Neural cell (in vitro differentiated cells): ENCODE measurements at regions not wholly inside any gene's neighbourhood (a gene's known extent, or its start where the extent isn't known, plus 50 kb on each side); places are given as distances from the start of the nearest gene placed in this dataset.

Source experiments
- H2AFZ ChIP-seq: fragments of 200-600, 300-800 bp; sonication (generic), shearing (Covaris generic); 2 replicates; pipeline ENCODE4 v1.6.0; 2014; ENCODE audit warnings: low read depth, mild to moderate bottlenecking, antibody characterized with exemption, low read length, moderate library complexity
- H3F3A ChIP-seq: fragments of 200-600 bp; shearing (Covaris generic); 2 replicates; pipeline ENCODE4 v1.6.1; 2016; ENCODE audit warnings: mild to moderate bottlenecking, moderate library complexity, mixed read lengths, antibody characterized with exemption, low read length; ENCODE audit not compliant: insufficient read depth, poor library complexity, severe bottlenecking
- H3K27ac ChIP-seq: fragments of 200-600, 300-800 bp; sonication (generic), shearing (Covaris generic); 2 replicates; pipeline ENCODE4 v1.5.1; 2014; ENCODE audit warnings: mild to moderate bottlenecking, low read length, moderate library complexity
- H3K27me3 ChIP-seq: fragments of 300-800, 200-600 bp; sonication (generic), shearing (Covaris generic); 2 replicates; pipeline ENCODE4 v1.6.0; 2014; ENCODE audit warnings: mild to moderate bottlenecking, low read depth, low read length, moderate library complexity; ENCODE audit not compliant: insufficient read depth
- H3K36me3 ChIP-seq: fragments of 300-800, 200-600 bp; sonication (generic), shearing (Covaris generic); 2 replicates; pipeline ENCODE4 v1.5.1; 2014; ENCODE audit warnings: mild to moderate bottlenecking, antibody characterized with exemption, low read length, moderate library complexity; ENCODE audit not compliant: insufficient read depth
- H3K4me2 ChIP-seq: fragments of 300-800, 200-600 bp; sonication (generic), shearing (Covaris generic); 2 replicates; pipeline ENCODE4 v1.6.0; 2014; ENCODE audit warnings: mild to moderate bottlenecking, low read length
- H3K4me3 ChIP-seq: fragments of 300-800, 200-600 bp; sonication (generic), shearing (Covaris generic); 2 replicates; pipeline ENCODE4 v1.5.1; 2014; ENCODE audit warnings: mild to moderate bottlenecking, low read length, moderate library complexity
- H3K79me2 ChIP-seq: fragments of 200-600 bp; shearing (Covaris generic); replicated peaks from 2 replicates; pipeline ENCODE4 v1.6.0; 2014; ENCODE audit warnings: mild to moderate bottlenecking, low read length, moderate library complexity; ENCODE audit not compliant: insufficient read depth
- H3K9ac ChIP-seq: fragments of 300-800, 200-600 bp; sonication (generic), shearing (Covaris generic); 2 replicates; pipeline ENCODE4 v1.6.1; 2016; ENCODE audit warnings: mild to moderate bottlenecking, low read length, mixed read lengths
- H3K9me2 ChIP-seq: fragments of 200-600 bp; shearing (Covaris generic); 2 replicates; pipeline ENCODE4 v1.6.1; 2016; ENCODE audit warnings: mild to moderate bottlenecking, low read length, mixed read lengths; ENCODE audit not compliant: insufficient read depth
- H3K9me3 ChIP-seq: fragments of 200-600, 300-800 bp; sonication (generic), shearing (Covaris generic); 2 replicates; pipeline ENCODE4 v1.6.1; 2016; ENCODE audit warnings: mild to moderate bottlenecking, mixed run types, low read length, moderate library complexity, mixed read lengths
- H4K20me1 ChIP-seq: fragments of 200-600 bp; shearing (Covaris generic); 2 replicates; pipeline ENCODE4 v1.6.1; 2016; ENCODE audit warnings: mild to moderate bottlenecking, mixed run types; ENCODE audit not compliant: insufficient read depth
- CTCF ChIP-seq: fragments of 450-650 bp; IDR thresholded peaks from 2 replicates; pipeline ENCODE4 v1.5.1; 2014; ENCODE audit warnings: antibody characterized with exemption, mild to moderate bottlenecking, moderate library complexity; ENCODE audit not compliant: poor library complexity, severe bottlenecking
- EP300 ChIP-seq: fragments of 450-650 bp; conservative IDR thresholded peaks from 2 replicates; pipeline ENCODE4 v1.6.1; 2014; ENCODE audit warnings: antibody characterized with exemption, mild to moderate bottlenecking, moderate library complexity; ENCODE audit not compliant: poor library complexity, severe bottlenecking
- EZH2 ChIP-seq: fragments of 200-600, 300-800 bp; shearing (Covaris generic), sonication (generic); IDR thresholded peaks from 2 replicates; pipeline ENCODE4 v1.6.1; 2014; ENCODE audit warnings: antibody characterized with exemption, low read length, borderline replicate concordance, mild to moderate bottlenecking; ENCODE audit not compliant: insufficient read depth, poor library complexity, severe bottlenecking
- MXI1 ChIP-seq: fragments of 450-650 bp; conservative IDR thresholded peaks from 2 replicates; pipeline ENCODE4 v1.6.1; 2014; ENCODE audit warnings: antibody characterized with exemption, mild to moderate bottlenecking; ENCODE audit not compliant: poor library complexity, severe bottlenecking
- POLR2AphosphoS5 ChIP-seq: IDR thresholded peaks from 2 replicates; pipeline ENCODE4 v1.6.1; 2012
- RAD21 ChIP-seq: fragments of 450-650 bp; conservative IDR thresholded peaks from 2 replicates; pipeline ENCODE4 v1.6.1; 2014; ENCODE audit warnings: antibody characterized with exemption, mild to moderate bottlenecking, moderate library complexity
- REST ChIP-seq: IDR thresholded peaks from 2 replicates; pipeline ENCODE4 v1.6.1; 2012; ENCODE audit warnings: borderline replicate concordance
- SMC3 ChIP-seq: fragments of 450-650 bp; conservative IDR thresholded peaks from 2 replicates; pipeline ENCODE4 v1.6.1; 2014; ENCODE audit warnings: antibody characterized with exemption, mild to moderate bottlenecking, moderate library complexity; ENCODE audit not compliant: poor library complexity
- TAF1 ChIP-seq: IDR thresholded peaks from 2 replicates; pipeline ENCODE4 v1.6.1; 2012; ENCODE audit warnings: low read depth

GRCh38 chr3:117219296-117219695 is 509.7 kb downstream of the TUSC7 start:
- Histone ChIP-seq H3K4me2 (peak overlapping the region; percentile 14), H4K20me1 (no peaks in the 10 kb centered on the region), H3K9ac (no peak overlapping the region), H3K27ac (peak overlapping the region; percentile 77), H3K4me3 (no peak overlapping the region), H3K36me3 (no peaks in the 10 kb centered on the region), H3K79me2 (no peaks in the 10 kb centered on the region), H3K9me2 (no peaks in the 10 kb centered on the region), H2AFZ (no peak overlapping the region), H3K9me3 (no peaks in the 10 kb centered on the region), H3K27me3 (no peaks in the 10 kb centered on the region), H3F3A (no peaks in the 10 kb centered on the region)
- no peak for TF ChIP-seq MXI1
- no peak for TF ChIP-seq REST
- TF ChIP-seq RAD21 = no peak
- no peak for TF ChIP-seq POLR2AphosphoS5
- TF ChIP-seq EP300 = no peak
- TF ChIP-seq TAF1 = no peak
- no peak for TF ChIP-seq CTCF
- TF ChIP-seq EZH2 = no peak
- no peak for TF ChIP-seq SMC3

- Histone ChIP-seq H3K79me2 (no peaks in the 10 kb centered on the region), H3K27me3 (no peaks in the 10 kb centered on the region), H3K27ac (no peak overlapping the region), H3K9me3 (no peaks in the 10 kb centered on the region), H3F3A (no peaks in the 10 kb centered on the region), H2AFZ (no peak overlapping the region), H4K20me1 (no peaks in the 10 kb centered on the region), H3K9me2 (no peaks in the 10 kb centered on the region), H3K36me3 (no peaks in the 10 kb centered on the region), H3K4me2 (no peak overlapping the region), H3K9ac (no peak overlapping the region), H3K4me3 (no peak overlapping the region)
- TF ChIP-seq TAF1 = no peak
- no peak for TF ChIP-seq MXI1
- TF ChIP-seq REST = no peak
- no peak for TF ChIP-seq POLR2AphosphoS5
- no peak for TF ChIP-seq CTCF
- no peak for TF ChIP-seq SMC3
- TF ChIP-seq EP300 = no peak
- no peak for TF ChIP-seq EZH2
- no peak for TF ChIP-seq RAD21
Measured at GRCh38 chr3:117226932-117227331, 517.4 kb downstream of the TUSC7 start.
